ENCODE measurements at regions not wholly inside any gene's neighbourhood (a gene's known extent, or its start where the extent isn't known, plus 50 kb on each side); places are given as distances from the start of the nearest gene placed in this dataset.

GRCh38 chr5:18323891-18324290 lies 689.6 kb downstream of the TAF11L14 start:
- Histone ChIP-seq H3K4me1 (no peaks in the 10 kb centered on the region), H3K9me3 (peaks cover 0 to 7% (median 0%) of the 10 kb centered on the region in 4 donors), H3K36me3 (no peaks in the 10 kb centered on the region), H3K27me3 (no peaks in the 10 kb centered on the region), H3K27ac (no peak overlapping the region), H3K4me3 (no peak overlapping the region)
- 71 to 90% (median 86%) methylated on average over 2 of the region's 2 CpGs for WGBS, 5 donors
- intact Hi-C loops (cut with DNase I; ENCODE audit: low total_unique reads), result no loop called here
- no peak for DNase-seq
- no peak for TF ChIP-seq POLR2AphosphoS5 (IDR thresholded peaks at IDR 0.05)
- no peak for TF ChIP-seq EP300 (IDR thresholded peaks at IDR 0.05)
- no peak for TF ChIP-seq POLR2A (IDR thresholded peaks at IDR 0.05)
- TF ChIP-seq CTCF (IDR thresholded peaks at IDR 0.05), result no peak

- WGBS, 5 donors, result 62 to 74% (median 70%) methylated on average over 3 of the region's 3 CpGs
- intact Hi-C loops (cut with DNase I; ENCODE audit: low total_unique reads), result no loop called here
- Histone ChIP-seq H3K27me3 (no peaks in the 10 kb centered on the region), H3K4me3 (no peak overlapping the region), H3K9me3 (peaks cover 0 to 7% (median 0%) of the 10 kb centered on the region in 4 donors), H3K27ac (no peak overlapping the region), H3K36me3 (no peaks in the 10 kb centered on the region), H3K4me1 (no peaks in the 10 kb centered on the region)
- TF ChIP-seq EP300 (IDR thresholded peaks at IDR 0.05) (no peak), POLR2A (IDR thresholded peaks at IDR 0.05) (no peak), CTCF (IDR thresholded peaks at IDR 0.05) (no peak), POLR2AphosphoS5 (IDR thresholded peaks at IDR 0.05) (no peak)
- no peak for DNase-seq
These were observed 691.2 kb downstream of the TAF11L14 start for GRCh38 chr5:18325431-18325830.

GRCh38 chr5:18329328-18329727 lies 695.1 kb downstream of the TAF11L14 start:
- Histone ChIP-seq H3K9me3 (peaks cover 0 to 7% (median 3%) of the 10 kb centered on the region in 4 donors), H3K36me3 (no peaks in the 10 kb centered on the region), H3K4me1 (no peaks in the 10 kb centered on the region), H3K27ac (no peak overlapping the region), H3K4me3 (no peak overlapping the region), H3K27me3 (no peaks in the 10 kb centered on the region)
- peak in 1 of 2 donors; percentile 42 for DNase-seq
- TF ChIP-seq EP300 (IDR thresholded peaks at IDR 0.05) (no peak), POLR2AphosphoS5 (IDR thresholded peaks at IDR 0.05) (no peak), CTCF (IDR thresholded peaks at IDR 0.05) (no peak), POLR2A (IDR thresholded peaks at IDR 0.05) (no peak)
- intact Hi-C loops (cut with DNase I; ENCODE audit: low total_unique reads), result no loop called here

- no peak overlapping the region for H3K4me3 ChIP-seq
- H3K4me1 ChIP-seq, result no peaks in the 10 kb centered on the region
- 56 to 87% (median 80%) methylated on average over 1 of the region's 1 CpG for WGBS, 5 donors
- no peaks in the 10 kb centered on the region for H3K36me3 ChIP-seq
- no peaks in the 10 kb centered on the region for H3K27me3 ChIP-seq
- H3K9me3 ChIP-seq, result peaks cover 0 to 7% (median 0%) of the 10 kb centered on the region in 4 donors
- no peak for DNase-seq
- TF ChIP-seq CTCF (IDR thresholded peaks at IDR 0.05), result no peak
- no peak for TF ChIP-seq POLR2A (IDR thresholded peaks at IDR 0.05)
- TF ChIP-seq POLR2AphosphoS5 (IDR thresholded peaks at IDR 0.05), result no peak
- TF ChIP-seq EP300 (IDR thresholded peaks at IDR 0.05), result no peak
- H3K27ac ChIP-seq, result no peak overlapping the region
- intact Hi-C loops (cut with DNase I; ENCODE audit: low total_unique reads), result no loop called here
These were observed 699.6 kb downstream of the TAF11L14 start for GRCh38 chr5:18333841-18334240.
